OCI-LY3 (cell line): ENCODE measurements at regions not wholly inside any gene's neighbourhood (a gene's known extent, or its start where the extent isn't known, plus 50 kb on each side); places are given as distances from the start of the nearest gene placed in this dataset.

ENCODE experiments used
- H2AFZ ChIP-seq: fragments of 200-600, 300-600 bp; shearing (Covaris generic); 2 replicates; pipeline ENCODE4 v1.6.0; 2014; ENCODE audit warnings: antibody characterized with exemption, low read depth, low read length
- H3K27ac ChIP-seq: fragments of 200-600, 300-600 bp; sonication (generic); 2 replicates; pipeline ENCODE4 v1.5.1; 2014; ENCODE audit warnings: mild to moderate bottlenecking, low read length, moderate library complexity, mixed read lengths
- H3K27me3 ChIP-seq: fragments of 200-600, 300-600 bp; sonication (generic); 2 replicates; pipeline ENCODE4 v1.6.1; 2014; ENCODE audit warnings: low read depth, low read length, mixed read lengths
- H3K36me3 ChIP-seq: fragments of 200-600, 300-600 bp; sonication (generic); replicated peaks from 2 replicates; pipeline ENCODE3; 2014; ENCODE audit warnings: low read depth, low read length, mixed read lengths
- H3K4me1 ChIP-seq: fragments of 300-600, 200-600 bp; sonication (generic); 2 replicates; pipeline ENCODE4 v1.6.1; 2014; ENCODE audit warnings: low read length, mixed read lengths
- H3K4me2 ChIP-seq: fragments of 200-600, 300-600 bp; sonication (generic); 2 replicates; pipeline ENCODE4 v1.6.1; 2014; ENCODE audit warnings: low read length, mixed read lengths
- H3K4me3 ChIP-seq: fragments of 300-600, 200-600 bp; sonication (generic); 2 replicates; pipeline ENCODE4 v1.5.1; 2014; ENCODE audit warnings: antibody characterized with exemption, mild to moderate bottlenecking, low read length, moderate library complexity
- H3K79me2 ChIP-seq: fragments of 300-600, 200-600 bp; shearing (Covaris generic); 2 replicates; pipeline ENCODE4 v1.6.1; 2014; ENCODE audit warnings: mild to moderate bottlenecking, low read length, mixed read lengths
- H3K9ac ChIP-seq: fragments of 300-600, 200-600 bp; shearing (Covaris generic); 2 replicates; pipeline ENCODE4 v1.6.0; 2014; ENCODE audit warnings: mild to moderate bottlenecking, low read length, moderate library complexity
- H3K9me3 ChIP-seq: fragments of 200-600, 300-600 bp; shearing (Covaris generic); 2 replicates; pipeline ENCODE4 v1.6.1; 2014; ENCODE audit warnings: low read length, mixed read lengths; ENCODE audit not compliant: insufficient read depth
- H4K20me1 ChIP-seq: fragments of 200-600, 300-600 bp; sonication (generic); 2 replicates; pipeline ENCODE4 v1.6.1; 2016; ENCODE audit warnings: low read length, mixed read lengths; ENCODE audit not compliant: insufficient read depth
- EZH2phosphoT487 ChIP-seq: fragments of 200-600 bp; shearing (Covaris generic); IDR thresholded peaks from 2 replicates; pipeline ENCODE4 v1.6.1; 2018; ENCODE audit warnings: antibody characterized with exemption, mixed run types, low read depth
- TF ChIP-seq, protein P1 (sequence below): fragments of 200-600, 300-600 bp; sonication (generic); IDR thresholded peaks from 2 replicates; pipeline ENCODE4 v1.5.1; 2014; ENCODE audit warnings: antibody characterized with exemption, low read length, low read depth

DNA sequence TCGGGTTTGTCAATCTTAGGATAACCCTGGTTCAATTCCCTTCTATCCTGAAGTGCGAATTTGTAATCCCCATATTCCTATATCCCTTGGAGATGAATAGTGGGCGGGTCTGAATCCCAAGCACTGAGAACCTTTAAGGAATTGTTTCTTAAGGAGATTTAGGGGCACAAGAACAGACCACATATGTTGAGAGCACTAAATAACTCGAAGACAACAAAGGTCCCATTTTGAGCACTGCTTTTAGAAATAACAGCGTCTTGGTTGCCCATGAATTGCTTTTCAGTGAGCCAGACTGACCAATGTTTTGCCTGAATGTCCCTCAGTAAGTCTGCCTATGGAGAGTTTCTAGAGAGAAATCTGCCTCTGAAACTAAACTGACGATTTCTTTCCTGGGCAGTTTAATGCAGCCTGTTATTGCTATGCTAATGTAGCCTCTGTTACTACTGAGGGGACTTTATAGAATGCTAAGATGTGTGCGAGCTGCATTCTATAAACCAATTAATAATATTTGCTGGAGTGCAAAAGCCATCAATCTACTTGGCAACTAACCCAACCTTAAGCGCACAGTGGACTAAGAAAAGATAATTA is 445.0 kb upstream of the DMAC1 start:
- no peaks in the 10 kb centered on the region for H3K27me3 ChIP-seq
- H4K20me1 ChIP-seq: no peaks in the 10 kb centered on the region
- H3K79me2 ChIP-seq: no peaks in the 10 kb centered on the region
- H3K9me3 ChIP-seq: no peaks in the 10 kb centered on the region
- no peak for TF ChIP-seq EZH2phosphoT487
- TF ChIP-seq, protein P1, sequence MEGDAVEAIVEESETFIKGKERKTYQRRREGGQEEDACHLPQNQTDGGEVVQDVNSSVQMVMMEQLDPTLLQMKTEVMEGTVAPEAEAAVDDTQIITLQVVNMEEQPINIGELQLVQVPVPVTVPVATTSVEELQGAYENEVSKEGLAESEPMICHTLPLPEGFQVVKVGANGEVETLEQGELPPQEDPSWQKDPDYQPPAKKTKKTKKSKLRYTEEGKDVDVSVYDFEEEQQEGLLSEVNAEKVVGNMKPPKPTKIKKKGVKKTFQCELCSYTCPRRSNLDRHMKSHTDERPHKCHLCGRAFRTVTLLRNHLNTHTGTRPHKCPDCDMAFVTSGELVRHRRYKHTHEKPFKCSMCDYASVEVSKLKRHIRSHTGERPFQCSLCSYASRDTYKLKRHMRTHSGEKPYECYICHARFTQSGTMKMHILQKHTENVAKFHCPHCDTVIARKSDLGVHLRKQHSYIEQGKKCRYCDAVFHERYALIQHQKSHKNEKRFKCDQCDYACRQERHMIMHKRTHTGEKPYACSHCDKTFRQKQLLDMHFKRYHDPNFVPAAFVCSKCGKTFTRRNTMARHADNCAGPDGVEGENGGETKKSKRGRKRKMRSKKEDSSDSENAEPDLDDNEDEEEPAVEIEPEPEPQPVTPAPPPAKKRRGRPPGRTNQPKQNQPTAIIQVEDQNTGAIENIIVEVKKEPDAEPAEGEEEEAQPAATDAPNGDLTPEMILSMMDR: no peak
- no peak overlapping the region for H3K4me2 ChIP-seq
- H3K4me3 ChIP-seq: no peak overlapping the region
- H3K27ac ChIP-seq: no peak overlapping the region
- H3K4me1 ChIP-seq: no peaks in the 10 kb centered on the region
- H3K9ac ChIP-seq: no peak overlapping the region
- H2AFZ ChIP-seq: no peak overlapping the region
- no peaks in the 10 kb centered on the region for H3K36me3 ChIP-seq

DNA sequence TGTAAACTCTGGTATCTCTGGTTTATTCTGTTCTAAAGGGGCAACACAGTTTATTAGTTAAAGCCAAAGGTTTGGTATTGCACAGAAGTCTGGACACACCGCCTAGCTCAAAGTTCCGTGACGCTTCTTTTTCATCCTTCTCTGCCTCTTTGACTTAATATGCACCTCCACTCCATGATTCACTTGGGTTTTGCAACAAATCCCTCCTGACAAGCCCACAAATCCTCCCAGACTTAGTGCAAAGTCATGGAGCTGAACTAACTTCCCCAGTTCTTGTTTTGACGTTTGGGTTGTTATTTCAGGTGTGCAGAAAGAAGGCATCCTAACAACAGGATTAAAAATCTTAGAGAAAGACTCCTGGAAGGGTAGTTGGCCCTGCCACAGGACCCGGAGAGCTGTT is 441.6 kb upstream of the DMAC1 start:
- no peak overlapping the region for H2AFZ ChIP-seq
- TF ChIP-seq EZH2phosphoT487: no peak
- TF ChIP-seq, protein P1: no peak
- no peaks in the 10 kb centered on the region for H4K20me1 ChIP-seq
- no peak overlapping the region for H3K9ac ChIP-seq
- no peaks in the 10 kb centered on the region for H3K36me3 ChIP-seq
- no peaks in the 10 kb centered on the region for H3K27me3 ChIP-seq
- H3K79me2 ChIP-seq: no peaks in the 10 kb centered on the region
- H3K4me1 ChIP-seq: no peaks in the 10 kb centered on the region
- no peak overlapping the region for H3K4me2 ChIP-seq
- H3K27ac ChIP-seq: no peak overlapping the region
- H3K4me3 ChIP-seq: no peak overlapping the region
- no peaks in the 10 kb centered on the region for H3K9me3 ChIP-seq

DNA sequence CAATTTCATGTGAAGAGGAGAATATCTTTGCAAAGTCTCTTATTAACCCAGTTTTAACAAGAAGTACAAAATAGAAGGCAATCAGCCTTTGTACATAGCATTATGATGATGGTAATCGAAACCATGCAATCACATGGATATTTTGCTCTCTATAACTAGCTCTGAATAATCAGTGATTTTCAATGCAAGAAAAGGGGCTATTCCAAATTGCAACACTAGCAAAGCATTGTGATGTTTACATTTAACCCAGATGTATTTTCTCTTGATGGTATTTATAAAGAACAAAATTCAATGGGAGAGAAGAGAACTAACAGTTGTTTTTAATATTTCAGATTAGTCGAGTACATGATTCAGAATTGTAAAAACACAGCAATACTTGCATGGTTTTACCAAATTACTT is 437.5 kb upstream of the DMAC1 start:
- Histone ChIP-seq H3K9me3 (no peaks in the 10 kb centered on the region), H3K9ac (no peak overlapping the region), H3K27me3 (no peaks in the 10 kb centered on the region), H3K4me2 (no peak overlapping the region), H3K79me2 (no peaks in the 10 kb centered on the region), H2AFZ (no peak overlapping the region), H3K4me3 (no peak overlapping the region), H3K4me1 (no peaks in the 10 kb centered on the region), H3K36me3 (no peaks in the 10 kb centered on the region), H4K20me1 (no peaks in the 10 kb centered on the region), H3K27ac (no peak overlapping the region)
- TF ChIP-seq, protein P1: no peak
- TF ChIP-seq EZH2phosphoT487: no peak

DNA sequence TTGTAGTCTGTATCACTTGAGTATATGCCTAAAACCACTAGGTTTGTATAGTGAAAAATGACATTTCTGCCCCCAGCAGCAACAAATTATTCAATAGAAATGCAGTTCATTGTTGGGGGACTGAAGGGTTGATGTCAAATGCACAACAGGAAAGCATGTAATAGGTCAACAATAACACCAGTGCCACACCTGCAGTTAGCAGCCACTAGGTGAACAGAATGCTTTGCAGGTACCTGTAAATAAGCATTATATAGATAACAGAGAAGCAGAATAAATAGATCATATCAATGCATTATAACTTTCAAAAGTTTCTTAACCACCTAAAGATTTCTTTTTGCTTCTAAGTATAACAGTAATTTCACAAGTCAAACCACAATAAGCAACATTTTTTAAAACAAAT is 435.9 kb upstream of the DMAC1 start:
- H3K4me3 ChIP-seq: no peak overlapping the region
- H2AFZ ChIP-seq: no peak overlapping the region
- TF ChIP-seq EZH2phosphoT487: no peak
- TF ChIP-seq, protein P1: no peak
- no peaks in the 10 kb centered on the region for H3K9me3 ChIP-seq
- H3K36me3 ChIP-seq: no peaks in the 10 kb centered on the region
- H3K4me2 ChIP-seq: no peak overlapping the region
- no peaks in the 10 kb centered on the region for H3K79me2 ChIP-seq
- no peaks in the 10 kb centered on the region for H3K27me3 ChIP-seq
- no peak overlapping the region for H3K27ac ChIP-seq
- no peak overlapping the region for H3K9ac ChIP-seq
- no peaks in the 10 kb centered on the region for H4K20me1 ChIP-seq
- no peaks in the 10 kb centered on the region for H3K4me1 ChIP-seq
